Activated T-cell treated with anti-CD3 and anti-CD28 coated beads for 24 hours (primary cell): ENCODE measurements at regions not wholly inside any gene's neighbourhood (a gene's known extent, or its start where the extent isn't known, plus 50 kb on each side); places are given as distances from the start of the nearest gene placed in this dataset.

ENCODE experiments used
- DNase-seq: peaks from one replicate; pipeline ENCODE4 v3.0.0-alpha.2; 2020; ENCODE audit warnings: low read depth

- no peak for DNase-seq
Measured at GRCh38 chr3:194805546-194805945, 119.9 kb downstream of the FAM43A start.

- DNase-seq, result no peak
Measured at GRCh38 chr3:194806991-194807630, 121.4 kb downstream of the FAM43A start.

- DNase-seq, result no peak
Measured at GRCh38 chr3:194808640-194809097, 123.0 kb downstream of the FAM43A start.

DNA sequence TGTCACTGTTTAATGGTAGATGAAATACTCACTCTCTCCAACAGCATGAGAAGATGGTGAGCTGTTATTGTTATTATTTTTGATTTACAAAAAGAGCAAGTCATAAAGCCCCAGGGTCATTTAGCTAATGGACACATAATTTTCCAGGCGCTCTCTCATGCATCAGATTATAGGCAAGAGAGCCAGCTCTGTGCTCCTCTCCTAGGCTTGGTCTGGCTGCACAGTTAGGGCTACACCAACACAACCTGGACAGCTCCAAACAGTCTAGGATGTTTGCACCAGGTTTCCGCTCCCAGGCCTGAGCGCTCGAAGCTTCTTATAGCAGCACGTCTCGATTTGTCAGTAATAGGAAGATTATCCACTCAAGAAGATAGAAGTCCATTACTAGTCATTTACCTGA lies 123.7 kb downstream of the FAM43A start:
- no peak for DNase-seq

DNA sequence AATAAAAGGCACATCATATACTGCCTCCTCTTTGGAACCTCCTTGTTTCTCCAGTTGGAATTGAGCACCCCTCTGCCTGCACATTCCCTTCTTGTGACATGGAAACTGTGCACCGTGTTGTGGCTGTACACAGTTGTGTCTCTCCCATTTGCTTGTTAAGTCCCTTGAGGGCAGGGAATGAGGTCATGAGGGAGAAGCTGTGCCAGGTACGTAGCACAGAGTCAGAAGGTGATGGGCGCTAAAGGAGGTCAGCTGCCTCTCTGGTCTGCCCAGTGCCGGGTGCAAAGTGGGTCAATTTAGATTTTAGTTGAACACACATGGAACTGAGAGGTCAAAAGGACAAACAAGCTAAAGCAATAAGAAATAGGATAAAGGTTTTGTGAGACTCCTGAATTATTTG lies 124.4 kb downstream of the FAM43A start:
- no peak for DNase-seq

GRCh38 chr3:194811118-194811517 lies 125.4 kb downstream of the FAM43A start:
- DNase-seq, result no peak

DNA sequence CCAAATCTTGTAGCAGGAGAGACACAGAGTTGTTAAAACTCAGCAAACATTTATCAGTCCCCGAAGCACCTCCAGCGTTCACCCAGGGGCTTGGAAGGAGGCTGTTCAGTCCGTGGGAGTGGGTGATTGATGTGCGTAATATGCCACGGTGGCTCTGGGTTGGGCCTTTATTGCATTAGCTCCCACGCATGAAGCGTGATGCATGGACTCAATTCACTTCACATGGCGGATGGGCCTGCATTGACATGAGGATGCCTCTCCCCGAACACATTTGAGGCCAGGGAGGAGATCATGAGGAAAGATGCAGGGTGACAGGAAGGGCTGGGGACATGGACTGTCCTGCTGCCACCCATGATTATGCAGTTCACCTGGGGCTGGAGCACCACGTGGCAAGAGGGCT lies 126.5 kb downstream of the FAM43A start:
- DNase-seq, result no peak

DNA sequence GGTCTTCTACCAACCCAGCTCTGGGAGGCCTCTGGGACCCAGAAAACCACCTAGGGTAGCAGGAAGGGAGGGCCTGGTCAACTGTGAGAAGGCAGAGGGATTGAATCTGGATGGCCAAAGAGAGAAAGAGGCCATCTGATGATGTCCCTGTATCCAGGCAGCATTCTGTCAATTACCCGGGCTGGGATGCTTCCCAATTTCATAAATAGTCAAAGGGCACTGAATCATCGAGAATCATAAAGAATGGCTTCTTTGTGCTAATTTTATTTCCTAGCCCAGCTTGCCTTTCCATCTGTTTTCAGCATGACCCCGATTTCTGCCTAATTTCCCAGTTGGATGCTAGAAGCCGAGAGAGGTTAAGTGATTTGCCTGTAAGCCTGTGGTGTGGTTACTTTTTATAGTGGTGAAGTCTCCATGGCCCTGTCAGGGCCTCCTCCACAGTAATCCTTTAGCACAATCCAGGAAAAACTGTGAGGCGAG lies 129.2 kb downstream of the FAM43A start:
- no peak for DNase-seq

DNA sequence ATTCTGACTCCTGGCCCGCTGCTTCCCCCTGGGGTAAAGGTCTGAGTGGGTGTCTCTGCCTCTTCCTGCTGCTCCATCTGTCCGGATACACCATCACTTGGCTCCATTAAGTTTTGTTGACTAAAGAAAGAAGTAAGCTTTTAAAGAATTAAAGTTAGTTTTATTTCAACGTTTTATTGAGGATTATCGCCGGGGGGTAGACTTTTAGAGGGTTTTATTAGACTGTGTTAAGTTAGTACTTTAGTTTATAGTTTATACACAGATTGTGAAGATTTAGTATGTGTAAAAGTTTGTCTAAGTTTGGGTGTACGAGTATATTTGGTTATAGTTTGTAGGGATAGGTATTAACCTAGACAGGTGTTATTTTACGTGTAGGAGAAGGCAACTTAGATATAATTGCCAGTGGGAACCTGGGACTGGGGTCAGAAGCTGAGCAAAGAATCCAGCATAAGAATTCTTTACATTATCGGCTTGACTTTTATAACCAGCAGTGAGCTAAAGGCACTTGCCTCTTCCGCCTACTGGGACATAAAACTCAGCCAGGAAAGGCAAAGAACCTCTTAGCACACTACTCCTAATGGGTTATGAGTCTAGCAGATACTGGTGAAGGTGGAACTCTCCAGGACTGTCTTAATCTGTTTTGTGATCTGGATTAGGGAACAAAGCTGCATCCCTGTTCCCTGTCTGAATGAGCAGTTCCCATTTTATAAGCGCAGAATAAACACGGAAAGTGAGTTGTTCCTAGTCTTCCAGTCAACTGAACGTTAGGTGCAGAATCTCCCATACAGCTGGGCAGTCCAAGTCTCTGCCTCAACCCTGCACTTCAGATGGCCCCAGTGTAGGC lies 131.3 kb downstream of the FAM43A start:
- DNase-seq, result no peak

GRCh38 chr3:194817592-194817930 lies 131.9 kb downstream of the FAM43A start:
- no peak for DNase-seq

DNA sequence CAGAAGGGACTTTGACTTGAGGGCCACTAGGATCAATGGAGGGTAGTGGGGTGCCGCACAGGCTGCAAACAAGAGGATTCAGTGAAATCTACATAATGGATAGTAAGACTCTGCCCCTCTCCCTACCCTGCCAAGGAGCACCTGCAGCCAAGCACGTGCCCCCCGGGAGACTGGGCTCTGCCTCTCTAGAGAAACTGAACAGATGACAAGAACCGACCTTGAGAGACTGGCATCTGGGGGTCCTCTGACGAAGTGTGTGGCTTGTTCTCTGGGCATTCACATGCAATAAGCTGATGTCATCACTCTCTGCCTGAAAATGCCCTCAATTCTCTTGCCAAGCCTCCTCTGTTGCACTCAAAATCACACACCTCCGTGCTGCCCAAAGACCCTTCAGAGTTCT lies 132.3 kb downstream of the FAM43A start:
- no peak for DNase-seq

GRCh38 chr3:194824100-194824499 lies 138.4 kb downstream of the FAM43A start:
- DNase-seq, result no peak

GRCh38 chr3:194824701-194825111 lies 139.0 kb downstream of the FAM43A start:
- DNase-seq, result no peak

GRCh38 chr3:194826594-194826993 lies 140.9 kb downstream of the FAM43A start:
- no peak for DNase-seq

GRCh38 chr3:194827486-194827885 lies 141.8 kb downstream of the FAM43A start:
- no peak for DNase-seq

GRCh38 chr3:194828116-194828515 lies 142.4 kb downstream of the FAM43A start:
- DNase-seq, result no peak

DNA sequence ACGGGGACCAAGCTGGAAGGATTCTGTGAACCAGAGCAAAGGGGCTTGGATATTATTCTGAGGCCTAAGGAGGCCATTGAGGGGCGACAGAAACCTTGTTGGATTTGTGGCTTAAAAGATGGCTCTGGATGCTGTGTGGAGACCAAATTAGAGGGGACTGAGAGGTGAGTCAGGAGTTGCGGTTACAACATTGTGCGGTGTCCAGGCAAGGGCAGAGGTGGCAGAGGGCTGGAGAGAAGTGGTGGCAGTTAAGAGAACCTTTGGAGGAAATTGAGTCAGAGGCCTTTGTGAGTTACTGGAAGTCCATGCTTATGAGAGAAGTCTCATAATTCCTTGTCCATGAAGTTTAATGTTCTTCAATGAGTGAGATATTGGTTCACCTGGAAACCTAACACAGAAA lies 143.2 kb downstream of the FAM43A start:
- DNase-seq, result no peak

DNA sequence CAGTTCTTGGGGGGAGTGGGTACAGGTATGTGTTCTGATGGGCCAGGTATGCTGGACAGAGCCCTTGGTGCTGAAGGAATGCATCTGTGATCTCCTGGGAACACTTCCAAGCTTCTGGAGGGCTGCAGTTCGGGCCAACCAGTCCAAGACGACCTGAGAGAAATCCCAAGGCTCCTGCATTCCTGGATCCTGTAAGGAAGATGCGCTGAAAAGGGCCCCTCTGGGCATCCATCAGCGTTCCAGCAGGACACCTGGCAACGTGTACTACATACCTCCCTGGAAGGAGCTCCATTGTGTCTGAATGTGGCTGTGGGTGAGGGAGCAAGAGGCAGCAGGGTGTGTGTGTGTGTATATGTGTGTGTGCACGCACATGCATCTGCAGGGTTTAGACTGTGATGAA lies 144.7 kb downstream of the FAM43A start:
- DNase-seq, result no peak

- DNase-seq, result no peak
Measured at GRCh38 chr3:194830978-194831377, 145.3 kb downstream of the FAM43A start.

DNA sequence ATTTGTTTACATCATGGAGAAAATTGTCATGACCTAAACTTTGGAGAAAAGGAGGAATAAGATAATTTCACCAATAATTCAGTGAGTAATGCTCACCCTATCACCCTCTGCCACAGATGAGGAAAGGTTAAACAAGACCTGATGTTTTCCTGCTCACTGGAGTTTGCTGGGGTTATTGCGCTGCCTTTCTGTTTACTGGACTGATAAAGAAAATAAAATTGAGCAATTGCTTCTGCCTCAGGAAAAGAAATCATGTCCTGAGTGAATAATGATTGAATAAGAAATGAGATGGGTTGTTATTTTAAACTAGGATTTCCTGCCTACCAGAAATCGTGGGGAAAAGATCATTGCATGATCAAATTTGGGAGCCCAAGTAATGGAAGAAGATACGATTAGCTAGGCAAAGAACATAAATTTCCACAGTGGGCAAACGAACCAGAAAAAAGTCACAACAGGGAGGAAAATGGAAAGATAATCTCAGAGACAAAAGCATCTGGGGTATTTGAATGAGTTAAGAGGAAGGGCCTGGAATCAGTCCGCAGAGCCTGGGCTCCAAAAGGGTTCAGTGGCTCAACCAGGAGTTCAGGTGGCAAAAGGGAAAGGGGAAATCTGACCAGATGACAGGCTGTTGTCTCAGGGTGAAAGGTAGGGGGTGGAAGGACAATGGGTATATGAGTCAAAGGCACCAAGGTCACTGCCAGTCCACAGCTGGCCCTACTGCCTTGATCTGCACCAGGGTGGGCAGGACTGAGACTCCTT lies 146.8 kb downstream of the FAM43A start:
- DNase-seq, result no peak

DNA sequence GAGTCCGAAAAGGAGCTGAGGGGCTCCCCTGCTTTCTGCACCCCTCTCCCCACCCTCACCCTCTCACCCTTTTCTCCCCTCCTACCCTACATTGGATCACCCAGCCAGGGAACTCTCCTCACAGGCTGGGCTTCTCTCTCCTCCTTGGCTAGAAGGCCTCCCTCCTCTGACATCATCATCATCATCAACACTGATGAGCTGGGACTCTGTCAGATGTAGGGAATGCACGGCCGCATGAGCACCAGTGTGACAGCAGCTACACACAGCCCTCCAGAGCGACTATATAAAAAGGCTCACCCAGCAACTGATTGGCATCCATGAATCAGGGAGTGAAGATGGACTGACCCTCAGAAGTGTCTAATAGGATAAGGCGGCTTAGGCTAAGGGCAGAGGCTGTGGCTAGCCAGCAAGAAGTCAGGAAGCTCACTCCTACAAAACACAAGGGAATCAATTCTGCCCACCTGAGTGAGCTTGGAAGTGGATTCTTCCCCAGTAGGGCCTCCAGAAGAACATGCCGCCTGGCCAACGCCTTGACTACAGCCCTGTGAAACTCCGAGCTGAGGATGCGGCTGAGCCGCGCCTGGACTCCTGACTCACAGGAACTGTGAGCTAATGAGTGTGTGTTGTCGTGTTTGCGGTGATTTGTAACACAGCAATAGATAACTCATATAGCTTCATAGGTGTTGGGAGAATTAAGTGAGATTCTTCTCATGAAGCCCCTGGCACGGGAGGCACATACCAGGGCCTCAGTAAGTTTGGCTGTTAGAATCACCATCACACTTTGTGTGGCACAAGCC lies 147.6 kb downstream of the FAM43A start:
- no peak for DNase-seq

DNA sequence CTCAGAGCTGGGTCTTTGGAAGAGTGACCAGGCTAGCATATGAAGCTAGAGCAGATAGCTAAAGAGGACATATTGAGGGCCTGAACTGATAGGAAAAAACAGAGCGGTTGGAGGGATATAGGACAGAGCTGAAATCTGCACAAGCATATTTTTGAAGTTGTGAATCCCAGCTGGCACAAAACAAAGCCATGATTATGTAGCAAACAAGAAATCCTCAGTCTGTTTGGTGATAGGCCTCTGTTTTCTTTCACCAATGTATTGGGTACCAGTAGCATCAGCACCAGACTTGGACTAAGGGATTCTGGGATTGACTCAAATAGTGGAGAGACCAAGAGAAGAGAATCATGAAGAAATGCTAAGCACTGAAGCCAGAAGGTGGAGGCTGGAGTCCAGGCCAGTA lies 151.0 kb downstream of the FAM43A start:
- DNase-seq, result no peak
